HCT116 (cell line): ENCODE measurements at regions not wholly inside any gene's neighbourhood (a gene's known extent, or its start where the extent isn't known, plus 50 kb on each side); places are given as distances from the start of the nearest gene placed in this dataset.

Source experiments
- ATAC-seq: fragments of 200-7000 bp; cut with Tn5 transposase; 2 replicates; pipeline ENCODE4 v1.9.1; 2020; ENCODE audit warnings: mild to moderate bottlenecking, moderate library complexity
- BruUV-seq: library from RNA; stranded (reverse); fragments of 400-500 nt; replicated peaks from 2 replicates; lab custom pipeline; 2021; lab: Mats Ljungman, UMichigan
- CTCF ChIA-PET: fragments of 300-600 bp; sonication (Branson Sonifier 250); formaldehyde crosslinking; loops from one replicate; lab custom pipeline; 2021; ENCODE audit warnings: antibody characterized with exemption; lab: Charles Lee
- POLR2A ChIA-PET: fragments of 300-600, 350-600 bp; sonication (Branson Sonifier 250); formaldehyde crosslinking; loops from one replicate; lab custom pipeline; 2021; ENCODE audit warnings: antibody characterized with exemption; lab: Charles Lee
- RAD21 ChIA-PET, 2 experiments: fragments of 300-600 bp; sonication (Branson Sonifier 250); formaldehyde crosslinking; loops; one replicate each; lab custom pipeline; 2023; ENCODE audit warnings: low total read pairs in 2 of 2; ENCODE audit not compliant: uncharacterized antibody in 2 of 2, unreplicated experiment in 2 of 2, low non-redundant PET in 1 of 2; lab: Charles Lee
- DNase-seq: peaks from one replicate; pipeline ENCODE4 v3.0.0-alpha.2; 2010; ENCODE audit warnings: low read depth, low spot score
- H2AFZ ChIP-seq: fragments of 200-600 bp; shearing (Covaris generic), sonication (generic); 2 replicates; pipeline ENCODE4 v1.6.1; 2017; ENCODE audit warnings: low read depth, mixed run types, mixed read lengths, antibody characterized with exemption, low read length; ENCODE audit not compliant: poor library complexity, severe bottlenecking
- H3K27ac ChIP-seq: 2 replicates; pipeline ENCODE4 v1.5.1; 2012; ENCODE audit warnings: low read depth, low read length
- H3K27me3 ChIP-seq: fragments of 200-600 bp; sonication (generic); 2 replicates; pipeline ENCODE4 v1.6.1; 2016; ENCODE audit warnings: mixed run types, low read length, mixed read lengths; ENCODE audit not compliant: insufficient read depth
- H3K36me3 ChIP-seq, 2 experiments: fragments of 200-500 bp in 1 of 2; fragments of 200-600 bp in 1 of 2; sonication (Bioruptor generic) in 1 of 2; sonication (generic) in 1 of 2; 2 replicates each; pipeline versions ENCODE4 v1.5.1 to v1.6.1; 2014 to 2016; ENCODE audit warnings: low read length in 2 of 2, inconsistent platforms in 1 of 2, mixed read lengths in 1 of 2, mixed run types in 1 of 2; ENCODE audit not compliant: insufficient read depth in 2 of 2, control insufficient read depth in 1 of 2
- H3K4me1 ChIP-seq, 2 experiments: fragments of 200-600 bp in 1 of 2; sonication (generic) in 1 of 2; 2 replicates each; pipeline versions ENCODE4 v1.5.1 to v1.6.1; 2012 to 2017; ENCODE audit warnings: low read length in 2 of 2, inconsistent platforms in 1 of 2, mild to moderate bottlenecking in 1 of 2, mixed read lengths in 1 of 2, mixed run types in 1 of 2, moderate library complexity in 1 of 2; ENCODE audit not compliant: insufficient read depth in 2 of 2, control insufficient read depth in 1 of 2
- H3K4me2 ChIP-seq: fragments of 200-600 bp; sonication (generic); 2 replicates; pipeline ENCODE4 v1.6.1; 2017; ENCODE audit warnings: mixed run types, low read length, mixed read lengths
- H3K4me3 ChIP-seq, 2 experiments: fragments of 200-600 bp in 1 of 2; sonication (generic) in 1 of 2; replicated peaks in 1 of 2; 2 replicates each; pipeline ENCODE4 v1.5.1; 2011 to 2016; ENCODE audit warnings: low read length in 2 of 2, control low read depth in 1 of 2, low read depth in 1 of 2, mild to moderate bottlenecking in 1 of 2, mixed read lengths in 1 of 2, mixed run types in 1 of 2
- H3K79me2 ChIP-seq: fragments of 200-600 bp; sonication (generic); 2 replicates; pipeline ENCODE4 v1.6.1; 2017; ENCODE audit warnings: mild to moderate bottlenecking, mixed run types, low read length, moderate library complexity, mixed read lengths; ENCODE audit not compliant: insufficient read depth
- H3K9ac ChIP-seq: fragments of 200-600 bp; sonication (generic); 2 replicates; pipeline ENCODE4 v1.6.1; 2016; ENCODE audit warnings: low read length, mixed read lengths
- H3K9me2 ChIP-seq: fragments of 200-600 bp; sonication (generic), shearing (Covaris generic); 2 replicates; pipeline ENCODE4 v1.6.1; 2017; ENCODE audit warnings: mixed run types, mild to moderate bottlenecking, moderate library complexity; ENCODE audit not compliant: insufficient read depth
- H3K9me3 ChIP-seq, 2 experiments: fragments of 200-500 bp in 1 of 2; fragments of 200-600 bp in 1 of 2; sonication (Bioruptor generic) in 1 of 2; sonication (generic) in 1 of 2; 2 replicates each; pipeline ENCODE4 v1.6.1; 2014 to 2017; ENCODE audit warnings: low read length in 2 of 2, mixed read lengths in 2 of 2, inconsistent platforms in 1 of 2, low read depth in 1 of 2, mild to moderate bottlenecking in 1 of 2, mixed run types in 1 of 2, moderate library complexity in 1 of 2; ENCODE audit not compliant: control insufficient read depth in 1 of 2, insufficient read depth in 1 of 2
- H4K20me1 ChIP-seq: fragments of 200-600 bp; sonication (generic), shearing (Covaris generic); 2 replicates; pipeline ENCODE4 v1.6.1; 2017; ENCODE audit warnings: mixed run types, mild to moderate bottlenecking, moderate library complexity; ENCODE audit not compliant: insufficient read depth
- EZH2 ChIP-seq: fragments of 200-600 bp; sonication (generic); IDR thresholded peaks from 2 replicates; pipeline ENCODE4 v1.6.1; 2017; ENCODE audit warnings: antibody characterized with exemption, mixed run types
- SIN3A ChIP-seq: IDR thresholded peaks from 2 replicates; pipeline ENCODE4 v1.6.1; 2012; ENCODE audit warnings: low read depth
- YY1 ChIP-seq: IDR thresholded peaks from 2 replicates; pipeline ENCODE4 v1.6.1; 2011; ENCODE audit warnings: low read length, low read depth, moderate library complexity, mild to moderate bottlenecking; ENCODE audit not compliant: insufficient replicate concordance; ENCODE audit errors: extremely low read depth
- ZFX ChIP-seq: fragments of 450-650 bp; IDR thresholded peaks from 2 replicates; pipeline ENCODE4 v1.6.1; 2017
- intact Hi-C: fragments of 100-400 bp; cut with micrococcal nuclease; formaldehyde crosslinking; loops from 2 replicates; pipeline ENCODE4 v1.10.0; 2022

- Histone ChIP-seq H3K4me1 (no peaks in the 10 kb centered on the region), H3K4me2 (no peak overlapping the region), H4K20me1 (no peaks in the 10 kb centered on the region), H2AFZ (no peak overlapping the region), H3K4me3 (no peak overlapping the region), H3K9me2 (no peaks in the 10 kb centered on the region), H3K36me3 (no peaks in the 10 kb centered on the region; a peak in 1 of 4 replicates), H3K27me3 (no peaks in the 10 kb centered on the region), H3K79me2 (no peaks in the 10 kb centered on the region), H3K9me3 (peaks cover 4 to 15% of the 10 kb centered on the region in 2 experiments; a peak in 2 of 4 replicates), H3K9ac (no peak overlapping the region), H3K27ac (no peak overlapping the region)
- RAD21 ChIA-PET, result no interaction called here
- TF ChIP-seq SIN3A, result no peak
- TF ChIP-seq ZFX, result no peak
- BruUV-seq, result no TSS peak
- no peak for DNase-seq
- CTCF ChIA-PET, result no interaction called here
- intact Hi-C loops, result no loop called here
- POLR2A ChIA-PET, result no interaction called here
- no peak for ATAC-seq
These were observed 1392.1 kb upstream of the WWC1 start for GRCh38 chr5:166899343-166899742.

GRCh38 chr5:166904571-166904970 lies 1386.9 kb upstream of the WWC1 start:
- Histone ChIP-seq H3K79me2 (no peaks in the 10 kb centered on the region), H3K9me3 (peaks cover 0 to 26% of the 10 kb centered on the region in 2 experiments; a peak in 2 of 4 replicates), H3K4me3 (no peak overlapping the region), H3K9ac (no peak overlapping the region), H3K4me1 (no peaks in the 10 kb centered on the region), H3K9me2 (no peaks in the 10 kb centered on the region), H4K20me1 (no peaks in the 10 kb centered on the region), H3K4me2 (no peak overlapping the region), H2AFZ (no peak overlapping the region), H3K27ac (no peak overlapping the region), H3K36me3 (no peaks in the 10 kb centered on the region; a peak in 1 of 4 replicates), H3K27me3 (no peaks in the 10 kb centered on the region)
- POLR2A ChIA-PET, result no interaction called here
- RAD21 ChIA-PET, result no interaction called here
- BruUV-seq, result no TSS peak
- CTCF ChIA-PET, result no interaction called here
- no peak for DNase-seq
- TF ChIP-seq YY1, result no peak
- no peak for TF ChIP-seq EZH2
- intact Hi-C loops, result no loop called here
- no peak for ATAC-seq
